SU-DHL-6 (cell line): ENCODE measurements at regions not wholly inside any gene's neighbourhood (a gene's known extent, or its start where the extent isn't known, plus 50 kb on each side); places are given as distances from the start of the nearest gene placed in this dataset.

Experiments
- H2AFZ ChIP-seq: fragments of 200-600 bp; sonication (generic); 2 replicates; pipeline ENCODE4 v1.6.1; 2014; ENCODE audit warnings: low read depth, mild to moderate bottlenecking, moderate library complexity, mixed read lengths, antibody characterized with exemption, low read length; ENCODE audit not compliant: severe bottlenecking
- H3F3A ChIP-seq: fragments of 200-600 bp; shearing (Covaris generic); 2 replicates; pipeline ENCODE4 v1.6.0; 2016; ENCODE audit warnings: antibody characterized with exemption, mild to moderate bottlenecking; ENCODE audit not compliant: insufficient read depth
- H3K27ac ChIP-seq: fragments of 200-600 bp; sonication (generic); 2 replicates; pipeline ENCODE4 v1.5.1; 2016; ENCODE audit warnings: low read depth, mild to moderate bottlenecking, low read length, moderate library complexity, mixed read lengths
- H3K27me3 ChIP-seq: fragments of 200-600 bp; sonication (generic), shearing (Covaris generic); 2 replicates; pipeline ENCODE4 v1.6.0; 2014; ENCODE audit warnings: mild to moderate bottlenecking, low read length
- H3K36me3 ChIP-seq: fragments of 200-600 bp; sonication (generic); 2 replicates; pipeline ENCODE4 v1.6.1; 2014; ENCODE audit warnings: mild to moderate bottlenecking, low read length, mixed read lengths
- H3K4me2 ChIP-seq: fragments of 300-600, 200-600 bp; shearing (Covaris generic), sonication (generic); 2 replicates; pipeline ENCODE4 v1.6.0; 2014; ENCODE audit warnings: low read length, low read depth, mild to moderate bottlenecking; ENCODE audit not compliant: poor library complexity, severe bottlenecking
- H3K4me3 ChIP-seq: fragments of 200-600 bp; sonication (generic); 2 replicates; pipeline ENCODE4 v1.5.1; 2014; ENCODE audit warnings: antibody characterized with exemption, low read length, mild to moderate bottlenecking, mixed read lengths; ENCODE audit not compliant: insufficient read depth, poor library complexity, severe bottlenecking
- H3K79me2 ChIP-seq: fragments of 200-600 bp; sonication (generic); 2 replicates; pipeline ENCODE4 v1.6.1; 2014; ENCODE audit warnings: mild to moderate bottlenecking, low read length, moderate library complexity; ENCODE audit not compliant: insufficient read depth
- H3K9ac ChIP-seq: fragments of 200-600 bp; sonication (generic); 2 replicates; pipeline ENCODE4 v1.7.0; 2014; ENCODE audit warnings: mild to moderate bottlenecking, low read length
- H3K9me2 ChIP-seq: fragments of 200-600 bp; sonication (generic); replicated peaks from 2 replicates; pipeline ENCODE4 v1.6.1; 2014; ENCODE audit warnings: low read length; ENCODE audit not compliant: insufficient read depth
- H3K9me3 ChIP-seq: fragments of 200-600 bp; sonication (generic); 2 replicates; pipeline ENCODE4 v1.6.1; 2014; ENCODE audit warnings: low read length, mixed read lengths; ENCODE audit not compliant: insufficient read depth
- H4K20me1 ChIP-seq: fragments of 200-600 bp; sonication (generic); 2 replicates; pipeline ENCODE4 v1.6.1; 2014; ENCODE audit warnings: low read depth, mild to moderate bottlenecking, antibody characterized with exemption, low read length, moderate library complexity, mixed read lengths
- EZH2phosphoT487 ChIP-seq: fragments of 200-600 bp; sonication (generic), shearing (Covaris generic); conservative IDR thresholded peaks from 2 replicates; pipeline ENCODE4 v1.6.1; 2018; ENCODE audit warnings: mild to moderate bottlenecking, antibody characterized with exemption, low read length, moderate library complexity, mixed read lengths
- TF ChIP-seq, protein P1 (sequence below): fragments of 200-600 bp; sonication (generic); IDR thresholded peaks from one replicate; pipeline ENCODE4 v1.5.1; 2017; ENCODE audit warnings: antibody characterized with exemption, mild to moderate bottlenecking, low read length, moderate library complexity; ENCODE audit not compliant: insufficient read depth, poor library complexity, severe bottlenecking

DNA sequence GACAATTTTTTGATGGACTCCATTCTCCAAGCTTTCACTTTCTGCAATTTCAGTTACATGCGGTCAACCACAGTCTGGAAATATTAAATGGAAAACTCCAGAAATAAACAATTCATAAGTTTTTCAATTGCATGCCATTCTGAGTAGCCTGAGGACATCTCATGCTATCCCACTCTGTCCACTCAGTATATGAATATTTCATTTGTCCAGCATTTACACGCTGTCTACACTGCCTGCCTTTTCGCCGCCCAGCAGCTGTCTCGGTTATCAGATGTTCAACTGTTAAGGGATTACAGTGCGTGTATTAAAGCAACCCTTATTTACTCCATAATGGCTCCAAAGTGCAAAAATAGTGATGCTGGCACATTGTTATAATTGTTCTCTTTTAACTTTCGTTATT, 116.3 kb downstream of the ADSS2 start:
- no peak for TF ChIP-seq EZH2phosphoT487
- TF ChIP-seq, protein P1, sequence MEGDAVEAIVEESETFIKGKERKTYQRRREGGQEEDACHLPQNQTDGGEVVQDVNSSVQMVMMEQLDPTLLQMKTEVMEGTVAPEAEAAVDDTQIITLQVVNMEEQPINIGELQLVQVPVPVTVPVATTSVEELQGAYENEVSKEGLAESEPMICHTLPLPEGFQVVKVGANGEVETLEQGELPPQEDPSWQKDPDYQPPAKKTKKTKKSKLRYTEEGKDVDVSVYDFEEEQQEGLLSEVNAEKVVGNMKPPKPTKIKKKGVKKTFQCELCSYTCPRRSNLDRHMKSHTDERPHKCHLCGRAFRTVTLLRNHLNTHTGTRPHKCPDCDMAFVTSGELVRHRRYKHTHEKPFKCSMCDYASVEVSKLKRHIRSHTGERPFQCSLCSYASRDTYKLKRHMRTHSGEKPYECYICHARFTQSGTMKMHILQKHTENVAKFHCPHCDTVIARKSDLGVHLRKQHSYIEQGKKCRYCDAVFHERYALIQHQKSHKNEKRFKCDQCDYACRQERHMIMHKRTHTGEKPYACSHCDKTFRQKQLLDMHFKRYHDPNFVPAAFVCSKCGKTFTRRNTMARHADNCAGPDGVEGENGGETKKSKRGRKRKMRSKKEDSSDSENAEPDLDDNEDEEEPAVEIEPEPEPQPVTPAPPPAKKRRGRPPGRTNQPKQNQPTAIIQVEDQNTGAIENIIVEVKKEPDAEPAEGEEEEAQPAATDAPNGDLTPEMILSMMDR: no peak
- no peaks in the 10 kb centered on the region for H4K20me1 ChIP-seq

DNA sequence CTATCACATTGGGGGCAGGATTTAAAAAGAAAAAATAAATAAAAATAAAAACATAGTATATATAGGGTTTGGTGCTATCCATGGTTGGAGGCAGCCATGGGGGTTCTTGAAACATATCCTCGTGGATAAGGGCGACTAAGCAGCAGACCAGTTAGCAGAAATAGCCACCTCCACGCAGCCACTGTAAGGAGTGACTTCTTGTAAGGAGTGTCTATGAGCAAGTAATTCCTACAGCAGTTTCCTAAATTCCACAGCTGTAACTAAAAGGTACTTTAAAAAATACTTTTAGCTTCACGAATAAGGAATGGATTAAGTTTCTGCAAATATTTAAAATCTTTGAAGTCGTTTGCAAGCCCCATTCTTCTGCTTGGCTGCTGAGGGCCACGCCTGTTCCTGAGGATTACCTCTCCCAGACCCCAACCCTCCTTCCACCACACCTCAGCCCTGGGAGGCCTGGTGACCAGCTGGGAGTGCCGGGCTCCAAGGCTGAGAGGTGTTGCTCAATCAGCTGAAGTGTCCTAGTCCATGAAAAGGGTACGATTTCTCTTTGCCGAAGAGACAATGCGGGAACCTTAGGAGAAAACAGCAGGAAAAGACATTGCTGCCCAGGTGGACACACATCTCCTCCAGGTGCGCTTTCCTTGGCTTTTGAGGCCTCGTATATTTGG, 115.3 kb downstream of the ADSS2 start:
- Histone ChIP-seq H3K36me3 (no peaks in the 10 kb centered on the region), H3F3A (no peaks in the 10 kb centered on the region), H3K9ac (no peak overlapping the region), H3K27ac (no peak overlapping the region), H2AFZ (no peak overlapping the region), H3K4me2 (no peak overlapping the region), H4K20me1 (no peaks in the 10 kb centered on the region), H3K27me3 (no peaks in the 10 kb centered on the region), H3K79me2 (no peaks in the 10 kb centered on the region), H3K4me3 (no peak overlapping the region), H3K9me3 (no peaks in the 10 kb centered on the region), H3K9me2 (no peaks in the 10 kb centered on the region)
- TF ChIP-seq EZH2phosphoT487: no peak
- TF ChIP-seq, protein P1: no peak

More for the DNA sequence above, 116.3 kb downstream of the ADSS2 start:
- H3K9me3 ChIP-seq: no peaks in the 10 kb centered on the region
- no peaks in the 10 kb centered on the region for H3F3A ChIP-seq
- no peaks in the 10 kb centered on the region for H3K9me2 ChIP-seq
- H3K4me2 ChIP-seq: no peak overlapping the region
- no peak overlapping the region for H3K9ac ChIP-seq
- H3K27ac ChIP-seq: no peak overlapping the region
- no peaks in the 10 kb centered on the region for H3K79me2 ChIP-seq
- H3K27me3 ChIP-seq: no peaks in the 10 kb centered on the region
- no peak overlapping the region for H3K4me3 ChIP-seq
- no peak overlapping the region for H2AFZ ChIP-seq
- no peaks in the 10 kb centered on the region for H3K36me3 ChIP-seq

DNA sequence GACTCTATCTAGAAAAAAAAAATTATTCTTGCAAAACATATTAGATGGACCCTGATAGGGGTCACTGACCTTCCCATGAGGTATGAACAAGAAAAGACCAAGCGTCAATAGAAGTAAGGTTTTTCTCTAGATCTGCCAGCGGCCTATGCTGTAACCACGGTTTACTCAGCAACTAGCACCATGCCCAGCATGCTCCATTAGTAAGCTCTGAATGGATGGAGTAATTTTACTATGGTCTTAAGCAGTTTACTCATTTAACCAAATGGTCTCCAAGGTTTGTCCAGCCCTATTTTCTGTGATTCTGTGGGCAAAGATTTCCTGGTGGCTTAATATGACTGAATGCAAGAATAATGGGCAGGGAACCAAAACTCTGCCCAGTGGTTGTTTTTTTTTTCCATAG, 113.9 kb downstream of the ADSS2 start:
- no peaks in the 10 kb centered on the region for H3K27me3 ChIP-seq
- H3K79me2 ChIP-seq: no peaks in the 10 kb centered on the region

More for the DNA sequence above, 113.9 kb downstream of the ADSS2 start:
- Histone ChIP-seq H3K9me2 (no peaks in the 10 kb centered on the region), H3K4me2 (no peak overlapping the region), H3K4me3 (no peak overlapping the region), H3K36me3 (no peaks in the 10 kb centered on the region), H3K27ac (no peak overlapping the region), H4K20me1 (no peaks in the 10 kb centered on the region), H2AFZ (no peak overlapping the region), H3K9ac (no peak overlapping the region), H3F3A (no peaks in the 10 kb centered on the region), H3K9me3 (no peaks in the 10 kb centered on the region)
- TF ChIP-seq, protein P1: no peak
- no peak for TF ChIP-seq EZH2phosphoT487
